GM21447 (cell line): ENCODE measurements at regions not wholly inside any gene's neighbourhood (a gene's known extent, or its start where the extent isn't known, plus 50 kb on each side); places are given as distances from the start of the nearest gene placed in this dataset.

Source experiments
- ATAC-seq: cut with Tn5 transposase; IDR thresholded peaks from one replicate; pipeline ENCODE4 v1.9.1; 2021; ENCODE audit not compliant: unreplicated experiment

- ATAC-seq: no peak
Observed at GRCh38 chr17:77426676-77427386, 286.1 kb downstream of the SEC14L1 start.

GRCh38 chr17:77427391-77427991, 286.7 kb downstream of the SEC14L1 start:
- ATAC-seq: no peak

GRCh38 chr17:77428020-77428748, 287.4 kb downstream of the SEC14L1 start:
- ATAC-seq: no peak

- no peak for ATAC-seq
Observed at GRCh38 chr17:77428749-77429368, 288.1 kb downstream of the SEC14L1 start.

- no peak for ATAC-seq
Observed at GRCh38 chr17:77429369-77429968, 288.7 kb downstream of the SEC14L1 start.

GRCh38 chr17:77429969-77430752, 289.4 kb downstream of the SEC14L1 start:
- ATAC-seq: no peak

GRCh38 chr17:77432034-77432661, 291.4 kb downstream of the SEC14L1 start:
- ATAC-seq: no peak

GRCh38 chr17:77432742-77433141, 292.0 kb downstream of the SEC14L1 start:
- ATAC-seq: no peak

- ATAC-seq: no peak
Observed at GRCh38 chr17:77433385-77434135, 292.8 kb downstream of the SEC14L1 start.

- ATAC-seq: no peak
Observed at GRCh38 chr17:77434136-77435114, 293.7 kb downstream of the SEC14L1 start.

GRCh38 chr17:77435272-77436057, 294.7 kb downstream of the SEC14L1 start:
- ATAC-seq: no peak

- ATAC-seq: no peak
Observed at GRCh38 chr17:77436058-77436442, 295.3 kb downstream of the SEC14L1 start.

- no peak for ATAC-seq
Observed at GRCh38 chr17:77436481-77436880, 295.7 kb downstream of the SEC14L1 start.

- ATAC-seq: no peak
Observed at GRCh38 chr17:77437017-77437416, 296.2 kb downstream of the SEC14L1 start.

GRCh38 chr17:77437747-77438146, 297.0 kb downstream of the SEC14L1 start:
- no peak for ATAC-seq

GRCh38 chr17:77438241-77439188, 297.7 kb downstream of the SEC14L1 start:
- ATAC-seq: no peak
